ENCODE measurements at regions not wholly inside any gene's neighbourhood (a gene's known extent, or its start where the extent isn't known, plus 50 kb on each side); places are given as distances from the start of the nearest gene placed in this dataset.

GRCh38 chr17:14875557-14876412, 389.3 kb downstream of the PMP22 start:
- H3K4ac ChIP-seq (ENCODE audit: low read depth, low read length): no peak overlapping the region
- H3K56ac ChIP-seq (ENCODE audit: low read length): no peak overlapping the region
- H2AK5ac ChIP-seq (ENCODE audit: low read length): no peak overlapping the region
- H3K27me3 ChIP-seq (ENCODE audit: insufficient read depth, low read length, poor library complexity): no peaks in the 10 kb centered on the region
- no peak overlapping the region for H4K5ac ChIP-seq (ENCODE audit: low read length)
- H4K8ac ChIP-seq (ENCODE audit: low read depth, low read length): no peak overlapping the region
- H2BK15ac ChIP-seq (replicated peaks; ENCODE audit: low read depth): no peak overlapping the region
- H3K79me1 ChIP-seq (ENCODE audit: low read length): no peaks in the 10 kb centered on the region
- no peaks in the 10 kb centered on the region for H3K79me2 ChIP-seq (ENCODE audit: control insufficient read depth, insufficient read depth, low read length)
- no peak for DNase-seq
- H3K18ac ChIP-seq (ENCODE audit: low read length): no peak overlapping the region
- no CpG with 5 or more reads among the region's 5 CpGs for WGBS (ENCODE audit: extremely low coverage, insufficient coverage, low lambda C conversion rate)
- H3K27ac ChIP-seq (ENCODE audit: low read depth, low read length): no peak overlapping the region
- no peak overlapping the region for H3K23ac ChIP-seq (ENCODE audit: low read length)
- H3K4me1 ChIP-seq (ENCODE audit: control insufficient read depth, low read depth, low read length): no peaks in the 10 kb centered on the region
- H2BK5ac ChIP-seq (ENCODE audit: low read length): no peak overlapping the region
- no peak overlapping the region for H3K4me3 ChIP-seq (ENCODE audit: low read length)
- H3K9ac ChIP-seq (ENCODE audit: low read length): no peak overlapping the region
- H3K4me2 ChIP-seq (ENCODE audit: low read length): no peak overlapping the region
- H2BK120ac ChIP-seq (ENCODE audit: low read depth, low read length): no peak overlapping the region
- H3K36me3 ChIP-seq (ENCODE audit: control insufficient read depth, insufficient read depth, low read length): no peaks in the 10 kb centered on the region

GRCh38 chr17:14873996-14874395, 391.1 kb downstream of the PMP22 start:
- no CpG with 5 or more reads among the region's 4 CpGs for WGBS (ENCODE audit: extremely low coverage, insufficient coverage, low lambda C conversion rate)

GRCh38 chr17:14873540-14873939, 391.6 kb downstream of the PMP22 start:
- Histone ChIP-seq H3K36me3 (ENCODE audit: control insufficient read depth, insufficient read depth, low read length) (no peaks in the 10 kb centered on the region), H2BK120ac (ENCODE audit: low read depth, low read length) (no peak overlapping the region), H3K27ac (ENCODE audit: low read depth, low read length) (no peak overlapping the region), H3K79me2 (ENCODE audit: control insufficient read depth, insufficient read depth, low read length) (no peaks in the 10 kb centered on the region), H3K4me2 (ENCODE audit: low read length) (no peak overlapping the region), H3K4ac (ENCODE audit: low read depth, low read length) (no peak overlapping the region), H3K23ac (ENCODE audit: low read length) (no peak overlapping the region), H3K56ac (ENCODE audit: low read length) (no peak overlapping the region), H2BK5ac (ENCODE audit: low read length) (no peak overlapping the region), H3K27me3 (ENCODE audit: insufficient read depth, low read length, poor library complexity) (no peaks in the 10 kb centered on the region), H3K79me1 (ENCODE audit: low read length) (no peaks in the 10 kb centered on the region), H4K5ac (ENCODE audit: low read length) (no peak overlapping the region), H3K9ac (ENCODE audit: low read length) (no peak overlapping the region), H2BK15ac (replicated peaks; ENCODE audit: low read depth) (no peak overlapping the region), H2AK5ac (ENCODE audit: low read length) (no peak overlapping the region), H3K4me1 (ENCODE audit: control insufficient read depth, low read depth, low read length) (no peaks in the 10 kb centered on the region), H3K4me3 (ENCODE audit: low read length) (no peak overlapping the region), H3K18ac (ENCODE audit: low read length) (no peak overlapping the region), H4K8ac (ENCODE audit: low read depth, low read length) (no peak overlapping the region)
- DNase-seq: no peak
- WGBS (ENCODE audit: extremely low coverage, insufficient coverage, low lambda C conversion rate): no CpG with 5 or more reads among the region's 3 CpGs

More at GRCh38 chr17:14873996-14874395, 391.1 kb downstream of the PMP22 start:
- no peak overlapping the region for H3K9ac ChIP-seq (ENCODE audit: low read length)
- H3K18ac ChIP-seq (ENCODE audit: low read length): no peak overlapping the region
- no peak for DNase-seq
- no peaks in the 10 kb centered on the region for H3K36me3 ChIP-seq (ENCODE audit: control insufficient read depth, insufficient read depth, low read length)
- no peak overlapping the region for H3K4me2 ChIP-seq (ENCODE audit: low read length)
- no peaks in the 10 kb centered on the region for H3K79me1 ChIP-seq (ENCODE audit: low read length)
- no peak overlapping the region for H2BK120ac ChIP-seq (ENCODE audit: low read depth, low read length)
- H2BK5ac ChIP-seq (ENCODE audit: low read length): no peak overlapping the region
- H3K4ac ChIP-seq (ENCODE audit: low read depth, low read length): no peak overlapping the region
- no peak overlapping the region for H4K5ac ChIP-seq (ENCODE audit: low read length)
- no peak overlapping the region for H2BK15ac ChIP-seq (replicated peaks; ENCODE audit: low read depth)
- H2AK5ac ChIP-seq (ENCODE audit: low read length): no peak overlapping the region
- H3K23ac ChIP-seq (ENCODE audit: low read length): no peak overlapping the region
- no peak overlapping the region for H3K4me3 ChIP-seq (ENCODE audit: low read length)
- H3K27ac ChIP-seq (ENCODE audit: low read depth, low read length): no peak overlapping the region
- no peak overlapping the region for H3K56ac ChIP-seq (ENCODE audit: low read length)
- no peaks in the 10 kb centered on the region for H3K27me3 ChIP-seq (ENCODE audit: insufficient read depth, low read length, poor library complexity)
- no peak overlapping the region for H4K8ac ChIP-seq (ENCODE audit: low read depth, low read length)
- H3K79me2 ChIP-seq (ENCODE audit: control insufficient read depth, insufficient read depth, low read length): no peaks in the 10 kb centered on the region
- no peaks in the 10 kb centered on the region for H3K4me1 ChIP-seq (ENCODE audit: control insufficient read depth, low read depth, low read length)

- no peak overlapping the region for H2BK120ac ChIP-seq (ENCODE audit: low read depth, low read length)
- H3K79me1 ChIP-seq (ENCODE audit: low read length): no peaks in the 10 kb centered on the region
- no peak overlapping the region for H3K18ac ChIP-seq (ENCODE audit: low read length)
- H3K9ac ChIP-seq (ENCODE audit: low read length): no peak overlapping the region
- H3K4me1 ChIP-seq (ENCODE audit: control insufficient read depth, low read depth, low read length): no peaks in the 10 kb centered on the region
- no peak overlapping the region for H4K5ac ChIP-seq (ENCODE audit: low read length)
- no peak overlapping the region for H4K8ac ChIP-seq (ENCODE audit: low read depth, low read length)
- H2BK5ac ChIP-seq (ENCODE audit: low read length): no peak overlapping the region
- H3K27ac ChIP-seq (ENCODE audit: low read depth, low read length): no peak overlapping the region
- no peaks in the 10 kb centered on the region for H3K79me2 ChIP-seq (ENCODE audit: control insufficient read depth, insufficient read depth, low read length)
- WGBS (ENCODE audit: extremely low coverage, insufficient coverage, low lambda C conversion rate): no CpG with 5 or more reads among the region's 2 CpGs
- H3K27me3 ChIP-seq (ENCODE audit: insufficient read depth, low read length, poor library complexity): no peaks in the 10 kb centered on the region
- no peak overlapping the region for H2BK15ac ChIP-seq (replicated peaks; ENCODE audit: low read depth)
- H3K4me3 ChIP-seq (ENCODE audit: low read length): no peak overlapping the region
- H3K4me2 ChIP-seq (ENCODE audit: low read length): no peak overlapping the region
- H3K56ac ChIP-seq (ENCODE audit: low read length): no peak overlapping the region
- no peaks in the 10 kb centered on the region for H3K36me3 ChIP-seq (ENCODE audit: control insufficient read depth, insufficient read depth, low read length)
- H2AK5ac ChIP-seq (ENCODE audit: low read length): no peak overlapping the region
- H3K23ac ChIP-seq (ENCODE audit: low read length): no peak overlapping the region
- no peak overlapping the region for H3K4ac ChIP-seq (ENCODE audit: low read depth, low read length)
- no peak for DNase-seq
Observed at GRCh38 chr17:14871921-14872320, 393.2 kb downstream of the PMP22 start.

GRCh38 chr17:14866266-14866665, 398.9 kb downstream of the PMP22 start:
- Histone ChIP-seq H3K56ac (ENCODE audit: low read length) (no peak overlapping the region), H3K79me2 (ENCODE audit: control insufficient read depth, insufficient read depth, low read length) (no peaks in the 10 kb centered on the region), H3K9ac (ENCODE audit: low read length) (no peak overlapping the region), H3K79me1 (ENCODE audit: low read length) (no peaks in the 10 kb centered on the region), H3K36me3 (ENCODE audit: control insufficient read depth, insufficient read depth, low read length) (no peaks in the 10 kb centered on the region), H2BK15ac (replicated peaks; ENCODE audit: low read depth) (no peak overlapping the region), H3K27ac (ENCODE audit: low read depth, low read length) (no peak overlapping the region), H2BK120ac (ENCODE audit: low read depth, low read length) (no peak overlapping the region), H4K8ac (ENCODE audit: low read depth, low read length) (no peak overlapping the region), H3K4ac (ENCODE audit: low read depth, low read length) (no peak overlapping the region), H3K4me1 (ENCODE audit: control insufficient read depth, low read depth, low read length) (no peaks in the 10 kb centered on the region), H2BK5ac (ENCODE audit: low read length) (no peak overlapping the region), H4K5ac (ENCODE audit: low read length) (no peak overlapping the region), H3K4me3 (ENCODE audit: low read length) (no peak overlapping the region), H3K27me3 (ENCODE audit: insufficient read depth, low read length, poor library complexity) (no peaks in the 10 kb centered on the region), H2AK5ac (ENCODE audit: low read length) (no peak overlapping the region), H3K4me2 (ENCODE audit: low read length) (no peak overlapping the region), H3K23ac (ENCODE audit: low read length) (no peak overlapping the region), H3K18ac (ENCODE audit: low read length) (no peak overlapping the region)
- no peak for DNase-seq
- WGBS (ENCODE audit: extremely low coverage, insufficient coverage, low lambda C conversion rate): no CpG with 5 or more reads among the region's 7 CpGs

GRCh38 chr17:14864127-14864526, 401.0 kb downstream of the PMP22 start:
- Histone ChIP-seq H3K27ac (ENCODE audit: low read depth, low read length) (no peak overlapping the region), H4K8ac (ENCODE audit: low read depth, low read length) (no peak overlapping the region), H4K5ac (ENCODE audit: low read length) (no peak overlapping the region), H2BK15ac (replicated peaks; ENCODE audit: low read depth) (no peak overlapping the region), H3K18ac (ENCODE audit: low read length) (no peak overlapping the region), H3K23ac (ENCODE audit: low read length) (no peak overlapping the region), H3K79me2 (ENCODE audit: control insufficient read depth, insufficient read depth, low read length) (no peaks in the 10 kb centered on the region), H3K4me3 (ENCODE audit: low read length) (no peak overlapping the region), H2BK5ac (ENCODE audit: low read length) (no peak overlapping the region), H3K79me1 (ENCODE audit: low read length) (no peaks in the 10 kb centered on the region), H3K36me3 (ENCODE audit: control insufficient read depth, insufficient read depth, low read length) (no peaks in the 10 kb centered on the region), H2BK120ac (ENCODE audit: low read depth, low read length) (no peak overlapping the region), H2AK5ac (ENCODE audit: low read length) (no peak overlapping the region), H3K4me1 (ENCODE audit: control insufficient read depth, low read depth, low read length) (no peaks in the 10 kb centered on the region), H3K4ac (ENCODE audit: low read depth, low read length) (no peak overlapping the region), H3K27me3 (ENCODE audit: insufficient read depth, low read length, poor library complexity) (no peaks in the 10 kb centered on the region), H3K56ac (ENCODE audit: low read length) (no peak overlapping the region), H3K4me2 (ENCODE audit: low read length) (no peak overlapping the region), H3K9ac (ENCODE audit: low read length) (no peak overlapping the region)
- no CpG with 5 or more reads among the region's 1 CpG for WGBS (ENCODE audit: extremely low coverage, insufficient coverage, low lambda C conversion rate)
- no peak for DNase-seq

All from mesendoderm (in vitro differentiated cells).